ENCODE measurements at regions not wholly inside any gene's neighbourhood (a gene's known extent, or its start where the extent isn't known, plus 50 kb on each side); places are given as distances from the start of the nearest gene placed in this dataset.
"Not testable (repeated sequence)": the region's sequence is repeated elsewhere in the genome, so short reads cannot be mapped to it uniquely, and the experiment has no call there.

DNA sequence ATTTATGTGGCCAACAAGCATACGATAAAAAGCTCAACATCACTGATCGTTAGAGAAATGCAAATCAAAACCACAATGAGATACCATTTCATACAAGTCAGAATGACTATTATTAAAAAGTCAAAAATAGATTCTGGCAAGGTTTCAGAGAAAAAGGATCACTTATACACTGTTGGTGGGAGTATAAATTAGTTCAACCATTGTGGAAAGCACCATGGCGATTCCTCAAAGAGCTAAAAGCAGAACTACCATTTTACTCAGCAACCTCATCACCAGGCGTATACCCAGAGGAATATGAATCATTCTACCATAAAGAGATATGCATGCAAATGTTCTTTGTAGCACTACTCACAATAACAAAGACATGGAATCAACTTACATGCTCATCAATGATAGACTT lies 478.7 kb upstream of the GALNTL6 start:
- ATAC-seq, result no peak

DNA sequence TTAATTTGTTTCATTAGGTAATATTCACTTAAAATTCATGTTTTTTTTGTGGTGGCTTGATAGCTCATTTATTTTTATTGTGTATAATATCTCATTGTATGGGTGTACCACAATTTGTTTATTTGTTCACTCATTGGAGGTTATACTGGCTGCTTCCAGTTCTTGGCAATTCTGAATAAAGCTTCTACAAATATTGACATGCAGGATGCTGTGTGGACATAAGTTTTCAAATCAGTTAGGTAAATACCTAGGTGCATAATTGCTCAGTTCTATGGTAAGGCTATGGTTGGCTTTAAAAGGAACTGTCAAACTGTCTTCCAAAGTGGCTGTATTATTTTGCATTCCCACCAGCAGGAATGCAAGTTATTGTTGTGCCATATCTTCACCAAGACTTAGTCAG lies 504.5 kb upstream of the GALNTL6 start:
- no peak for ATAC-seq

DNA sequence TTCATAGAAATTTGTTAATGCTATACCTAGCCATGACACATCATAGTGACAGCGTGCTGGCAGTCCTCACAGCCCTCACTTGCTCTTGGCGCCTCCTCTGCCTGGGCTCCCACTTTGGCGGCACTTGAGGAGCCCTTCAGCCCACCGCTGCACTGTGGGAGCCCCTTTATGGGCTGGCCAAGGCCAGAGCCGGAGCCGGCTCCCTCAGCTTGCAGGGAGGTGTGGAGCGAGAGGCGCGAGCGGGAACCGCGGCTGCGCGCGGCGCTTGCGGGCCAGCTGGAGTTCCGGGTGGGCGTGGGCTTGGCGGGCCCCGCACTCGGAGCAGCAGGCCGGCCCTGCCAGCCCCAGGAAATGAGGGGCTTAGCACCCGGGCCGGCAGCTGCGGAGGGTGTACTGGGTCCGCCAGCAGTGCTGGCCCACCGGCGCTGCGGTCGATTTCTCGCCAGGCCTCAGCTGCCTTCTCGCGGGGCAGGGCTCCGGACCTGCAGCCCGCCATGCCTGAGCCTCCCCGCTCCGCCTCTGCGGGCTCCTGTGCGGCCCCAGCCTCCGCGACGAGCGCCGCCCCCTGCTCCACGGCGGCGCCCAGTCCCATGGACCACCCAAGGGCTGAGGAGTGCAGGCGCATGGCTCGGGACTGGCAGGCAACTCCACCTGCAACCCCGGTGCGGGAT lies 515.0 kb upstream of the GALNTL6 start:
- ATAC-seq, result not testable (repeated sequence)

DNA sequence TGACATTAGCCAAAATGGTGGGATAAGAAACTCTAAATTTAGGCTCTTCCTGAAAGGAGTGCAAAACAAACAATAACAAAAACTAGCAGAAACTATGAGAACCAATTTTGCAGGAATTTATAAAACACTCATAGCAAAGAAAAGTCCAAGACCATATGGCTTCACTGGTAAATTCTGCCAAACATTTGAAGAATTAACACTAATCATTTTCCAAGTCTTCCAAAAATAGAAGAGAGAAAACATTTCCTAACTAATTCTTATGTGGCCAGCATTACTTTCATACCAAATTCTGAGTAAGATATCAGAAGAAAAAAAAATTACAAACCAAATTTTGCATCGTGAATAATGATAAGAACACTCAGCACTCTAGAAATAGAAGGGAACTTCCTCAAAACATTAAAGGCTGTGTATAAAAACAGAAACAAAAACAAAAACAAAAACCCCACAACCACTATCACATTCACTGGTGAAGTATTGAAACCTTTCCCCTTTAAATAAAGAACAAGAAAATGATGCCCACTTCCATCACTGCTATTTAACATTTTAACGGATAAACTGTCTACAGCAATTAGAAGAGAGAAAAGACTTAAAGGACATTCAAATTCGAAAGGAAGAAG lies 524.3 kb upstream of the GALNTL6 start:
- ATAC-seq, result no peak

DNA sequence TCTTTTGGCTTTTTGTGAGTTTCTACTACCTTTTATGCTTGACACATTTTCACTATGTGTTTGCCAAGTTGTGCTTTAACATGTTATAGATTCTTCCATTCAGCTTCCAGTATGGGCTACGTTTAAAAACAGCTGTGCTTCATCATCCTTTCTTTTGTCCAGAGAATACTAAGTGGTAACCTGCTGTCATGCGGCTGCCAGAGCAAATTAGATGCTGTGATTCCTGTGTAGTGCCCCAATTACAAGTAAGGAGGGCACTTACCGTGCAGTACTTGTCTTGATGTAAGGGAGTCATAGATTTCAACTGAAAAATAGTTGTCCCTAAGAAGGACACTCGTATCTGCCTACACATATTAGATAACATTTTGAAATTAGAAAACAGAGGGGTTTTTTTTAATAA lies 531.8 kb upstream of the GALNTL6 start:
- no peak for ATAC-seq

DNA sequence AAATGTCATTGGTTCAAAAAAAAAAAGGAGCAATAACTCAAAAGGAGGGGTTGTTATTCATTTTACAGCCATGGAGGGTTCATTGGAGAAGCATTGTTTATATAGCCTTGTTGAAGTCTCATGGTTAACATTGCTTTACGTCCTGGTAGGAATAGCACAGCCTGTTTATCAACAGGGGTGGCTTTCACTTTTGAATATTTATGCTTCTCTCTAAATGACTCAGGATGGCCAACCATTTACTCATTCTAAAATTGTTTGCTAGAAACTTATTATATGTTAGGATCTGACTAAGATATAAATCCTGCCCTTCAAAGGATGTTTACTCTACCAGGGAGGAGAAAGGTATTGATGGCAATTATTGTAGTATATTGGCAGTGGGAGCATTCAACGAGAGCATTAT lies 534.1 kb upstream of the GALNTL6 start:
- no peak for ATAC-seq

DNA sequence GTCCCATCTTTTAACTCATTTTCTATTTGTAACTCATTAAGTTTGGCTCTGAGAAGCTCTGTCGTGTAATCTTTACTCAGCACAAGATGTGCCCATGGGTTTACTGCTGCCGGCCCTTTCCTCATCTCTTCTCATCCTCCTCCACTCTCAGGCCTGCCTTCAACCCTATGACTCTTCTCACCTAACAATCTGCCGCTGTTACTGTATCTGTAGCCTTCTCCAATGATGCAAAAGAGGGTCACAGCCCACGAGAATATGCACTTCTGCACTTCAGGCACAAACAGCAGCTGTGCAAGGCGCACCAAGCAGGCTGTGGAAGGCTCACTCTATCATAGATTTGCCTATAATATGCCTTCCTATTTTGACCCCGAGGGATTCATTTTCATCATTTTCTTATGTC lies 546.5 kb upstream of the GALNTL6 start:
- no peak for ATAC-seq

DNA sequence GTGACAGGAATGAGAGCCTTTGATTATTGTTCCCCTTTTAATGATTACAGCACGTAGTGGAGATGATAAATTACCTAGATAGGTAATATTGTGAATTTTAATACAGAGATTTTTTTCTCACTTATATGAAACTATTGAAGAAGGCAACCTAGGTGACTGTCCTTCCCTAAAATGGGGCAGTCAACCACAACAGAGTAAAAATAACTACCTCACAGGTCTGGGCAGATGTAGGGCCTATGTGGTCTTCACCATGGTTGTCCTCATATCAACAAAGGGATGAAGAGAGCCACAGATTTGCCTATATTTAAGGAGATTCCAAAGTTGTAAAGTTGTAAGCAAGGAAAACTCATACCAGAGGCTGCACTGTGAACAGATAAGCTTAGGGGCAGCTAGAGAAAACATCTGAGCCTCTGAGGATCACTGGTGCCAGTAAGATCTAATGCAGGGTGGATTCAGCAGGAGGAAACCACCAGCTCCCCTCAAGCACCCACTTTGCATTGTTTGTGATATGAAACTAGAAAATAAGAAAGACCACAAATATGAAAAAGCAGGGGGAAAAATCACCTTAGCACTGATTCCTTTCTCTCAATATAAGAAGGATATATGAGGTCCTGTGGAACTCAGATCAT lies 547.9 kb upstream of the GALNTL6 start:
- ATAC-seq, result no peak

DNA sequence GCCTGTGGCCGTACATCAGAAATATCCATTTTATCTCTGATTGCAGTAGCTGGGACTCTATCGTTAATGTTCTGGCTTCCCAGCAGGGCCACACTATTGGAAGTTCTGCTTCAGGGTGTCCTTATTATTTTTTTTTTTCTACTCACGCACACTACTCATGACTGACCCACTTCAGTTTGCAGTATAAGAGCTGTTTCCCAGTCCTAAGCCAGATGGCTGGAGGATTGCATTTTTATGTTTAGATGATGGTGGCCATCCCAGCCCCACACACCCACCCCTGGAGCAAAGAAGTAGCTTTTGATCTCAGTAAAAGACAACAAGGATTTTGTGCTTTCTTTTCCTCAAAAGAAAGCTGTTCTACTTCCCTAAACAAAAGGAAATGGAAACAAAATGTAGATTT lies 557.0 kb upstream of the GALNTL6 start:
- no peak for ATAC-seq

DNA sequence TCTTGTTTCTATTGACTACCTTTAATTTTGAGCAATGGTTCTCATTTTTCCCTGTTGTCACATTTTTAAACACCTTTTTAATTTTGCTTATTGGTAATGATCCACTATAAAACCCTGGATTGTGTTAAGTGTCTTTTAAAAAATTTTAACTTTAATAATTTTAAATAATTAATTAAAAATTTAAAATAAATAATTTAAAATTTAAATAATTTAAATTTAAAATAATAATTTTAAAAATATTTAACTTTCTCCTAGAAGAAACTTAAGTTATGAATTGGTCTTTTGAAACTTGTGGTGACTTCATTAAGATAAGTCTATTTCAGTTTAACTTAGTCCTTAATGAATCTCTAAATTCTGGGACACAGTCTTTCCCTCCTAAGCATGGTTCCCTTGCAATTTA lies 566.3 kb upstream of the GALNTL6 start:
- ATAC-seq, result no peak

DNA sequence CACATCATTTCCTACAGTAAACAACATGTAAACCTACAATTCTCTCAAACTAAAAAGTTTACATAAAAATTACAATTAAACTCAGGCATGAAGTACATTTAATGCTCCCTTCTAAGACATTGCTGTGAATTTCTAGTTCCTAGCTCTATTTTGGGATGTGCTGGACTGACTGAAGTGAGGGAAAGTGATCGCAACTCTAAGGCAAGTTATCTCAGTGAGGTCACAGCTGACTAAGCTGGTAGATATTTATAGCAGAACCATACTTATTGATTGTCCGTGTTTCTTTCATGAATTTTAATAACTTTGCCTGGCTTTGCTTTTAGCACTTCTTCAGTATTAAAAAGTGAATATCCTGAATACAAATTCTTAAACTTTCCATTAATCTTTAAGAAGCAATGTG lies 570.4 kb upstream of the GALNTL6 start:
- no peak for ATAC-seq

DNA sequence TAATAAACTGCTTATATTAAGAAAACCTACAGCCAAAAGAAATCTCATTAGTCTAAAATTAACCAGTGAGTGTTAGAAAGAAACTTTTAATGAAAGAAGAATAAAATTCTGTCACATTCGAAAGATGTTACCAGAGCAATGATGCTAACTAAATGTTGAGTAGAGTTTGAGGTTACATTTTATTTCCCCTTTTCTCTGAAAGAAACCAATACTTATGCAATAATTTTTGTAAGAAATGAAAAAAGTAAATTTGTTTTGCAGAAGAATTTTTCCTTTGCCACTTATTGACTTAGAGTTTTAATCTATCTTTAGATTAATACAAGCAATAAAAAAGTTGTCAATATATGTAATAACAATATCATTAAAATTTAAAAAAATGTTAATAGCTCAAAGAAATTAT lies 574.0 kb upstream of the GALNTL6 start:
- no peak for ATAC-seq

DNA sequence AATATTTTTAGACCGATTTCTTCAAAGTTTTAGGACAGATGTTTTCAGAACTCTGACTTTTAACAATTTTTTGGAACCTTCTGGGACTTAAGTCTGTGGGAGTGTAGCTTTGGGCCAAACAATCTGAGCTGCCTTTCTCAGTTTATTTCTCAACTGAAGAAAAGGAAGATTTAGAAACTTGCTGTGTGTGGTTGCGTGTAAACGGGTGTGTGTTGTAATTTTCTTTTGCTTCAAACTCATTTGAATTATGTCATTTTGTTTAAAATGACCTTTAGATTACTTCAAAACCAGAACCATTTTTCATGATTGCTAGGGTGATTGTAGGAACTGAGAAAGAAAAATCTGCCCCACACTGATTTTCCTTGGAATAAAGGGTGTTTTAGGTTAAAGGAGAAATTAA lies 577.7 kb upstream of the GALNTL6 start:
- ATAC-seq, result no peak

DNA sequence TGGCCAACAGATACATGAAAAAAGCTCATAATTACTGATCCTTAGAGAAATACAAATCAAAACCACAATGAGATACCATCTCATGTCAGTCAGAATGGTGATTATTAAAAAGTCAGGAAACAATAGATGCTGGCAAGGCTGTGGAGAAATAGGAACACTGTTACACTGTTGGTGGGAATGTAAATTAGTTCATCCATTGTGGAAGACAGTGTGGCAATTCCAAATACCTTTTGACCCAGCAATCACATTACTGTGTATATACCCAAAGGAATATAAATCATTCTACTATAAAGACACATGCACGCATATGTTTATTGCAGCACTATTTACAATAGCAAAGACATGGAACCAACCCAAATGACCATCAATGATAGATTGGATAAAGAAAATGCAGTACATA lies 583.9 kb upstream of the GALNTL6 start:
- not testable (repeated sequence) for ATAC-seq

DNA sequence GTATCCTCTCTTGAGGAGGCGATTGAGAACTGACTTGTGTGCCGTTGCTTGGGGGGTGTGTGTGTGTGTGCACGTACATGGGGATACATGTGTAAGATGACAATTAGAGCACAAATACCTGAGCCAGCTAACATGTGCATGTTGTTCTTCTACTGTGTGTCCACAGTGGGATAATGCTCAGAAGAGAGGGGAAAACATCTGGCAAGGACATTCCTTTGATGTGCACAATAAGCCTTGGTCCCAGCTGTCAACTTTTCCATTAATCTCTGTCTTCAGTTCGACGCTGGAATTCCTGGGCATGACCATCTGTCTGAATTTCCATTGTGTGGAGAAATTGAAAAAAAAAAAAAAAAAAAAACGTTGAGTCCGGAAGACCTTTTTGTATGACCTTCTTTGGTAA lies 592.0 kb upstream of the GALNTL6 start:
- no peak for ATAC-seq

DNA sequence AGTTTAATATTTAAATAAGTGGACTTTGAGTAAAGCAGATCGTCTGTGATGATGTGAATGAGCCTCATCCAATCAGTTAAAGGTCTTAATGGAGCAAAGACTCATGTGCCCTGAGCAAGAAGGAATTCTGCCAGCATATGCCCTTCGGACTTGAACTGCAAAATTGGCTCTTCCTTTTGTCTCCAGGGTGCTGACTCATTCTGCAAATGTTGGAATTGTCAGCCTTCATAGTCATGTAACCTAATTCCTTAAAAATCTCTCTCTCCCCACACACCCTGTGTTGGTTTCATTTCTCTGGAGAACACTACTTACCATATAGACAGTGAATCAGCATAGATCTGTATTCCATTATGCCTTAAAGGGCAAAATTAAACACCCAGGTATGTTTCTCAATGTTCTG lies 609.8 kb upstream of the GALNTL6 start:
- ATAC-seq, result no peak

DNA sequence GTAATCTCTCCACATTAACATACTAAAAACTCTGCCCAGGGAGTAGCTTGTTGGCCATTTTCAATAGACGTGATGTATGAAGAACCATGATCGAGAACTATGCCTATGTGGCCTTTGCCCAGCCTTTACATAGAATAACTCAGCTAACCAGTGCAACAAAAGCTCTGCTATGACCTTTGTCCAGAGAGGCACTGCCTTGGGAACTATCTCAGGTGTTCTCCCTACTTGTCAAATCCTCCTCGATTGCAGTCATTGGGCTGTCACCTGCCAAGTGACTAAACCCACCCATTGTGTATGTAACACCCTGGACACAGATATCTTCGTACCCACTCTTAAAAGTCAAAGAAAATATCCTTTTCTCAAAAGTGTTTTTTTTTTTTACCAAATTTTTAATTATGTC lies 610.3 kb upstream of the GALNTL6 start:
- ATAC-seq, result no peak

DNA sequence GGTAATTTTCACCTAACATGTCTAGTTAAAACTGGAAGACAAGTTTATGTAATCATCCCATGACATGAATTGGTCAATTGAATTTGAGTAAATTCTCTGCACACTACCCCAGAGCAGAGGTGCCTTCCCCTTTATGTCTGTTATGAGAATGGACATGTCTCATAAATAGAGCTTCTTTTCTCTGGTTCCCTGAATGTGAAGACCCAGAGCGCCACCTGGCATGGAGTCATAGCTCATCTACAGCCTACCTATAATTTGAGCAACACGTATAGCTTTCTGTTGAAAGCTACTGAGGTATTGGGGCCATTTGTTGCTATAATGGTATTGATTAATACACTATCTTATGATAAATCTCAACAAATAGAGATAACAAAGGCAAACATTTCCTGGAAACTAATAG lies 626.5 kb upstream of the GALNTL6 start:
- ATAC-seq, result no peak

DNA sequence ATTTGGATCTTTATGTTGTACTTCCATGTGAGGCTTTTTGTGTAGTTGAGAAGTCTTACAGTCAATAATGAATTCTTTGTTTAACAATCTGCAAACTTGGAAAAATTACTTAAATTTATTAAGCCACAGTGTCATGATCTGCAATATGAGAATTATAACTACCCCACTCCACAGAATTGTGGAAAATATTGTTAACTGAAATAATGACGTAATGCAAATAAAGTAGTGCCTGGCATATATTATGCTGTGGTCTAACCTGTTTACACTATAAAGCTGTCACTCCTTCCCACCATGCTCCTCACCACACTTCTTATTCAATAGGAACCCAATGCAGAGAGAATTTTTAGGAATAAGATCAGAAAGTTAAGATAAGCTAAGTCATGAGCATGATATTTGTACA lies 632.1 kb upstream of the GALNTL6 start:
- ATAC-seq, result no peak

DNA sequence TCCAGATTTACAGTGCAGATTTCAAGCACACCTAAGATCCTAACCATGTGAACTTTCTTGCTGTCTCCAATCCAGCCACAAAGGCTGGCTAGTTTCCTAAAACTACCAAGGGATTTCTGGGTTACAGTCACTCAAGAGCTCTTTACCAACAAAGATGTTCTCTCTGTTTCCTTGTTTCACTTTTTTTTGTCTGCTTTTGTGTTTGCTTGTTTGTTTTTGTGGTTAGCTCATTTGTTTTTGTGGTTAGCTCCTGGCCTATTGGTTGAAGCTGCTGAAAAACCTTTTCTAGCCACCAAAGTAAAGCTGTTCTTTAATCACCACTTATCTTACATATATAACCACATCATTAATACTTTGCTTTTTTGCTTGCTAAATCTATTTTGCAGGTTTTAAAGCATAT lies 642.5 kb upstream of the GALNTL6 start:
- ATAC-seq, result no peak

DNA sequence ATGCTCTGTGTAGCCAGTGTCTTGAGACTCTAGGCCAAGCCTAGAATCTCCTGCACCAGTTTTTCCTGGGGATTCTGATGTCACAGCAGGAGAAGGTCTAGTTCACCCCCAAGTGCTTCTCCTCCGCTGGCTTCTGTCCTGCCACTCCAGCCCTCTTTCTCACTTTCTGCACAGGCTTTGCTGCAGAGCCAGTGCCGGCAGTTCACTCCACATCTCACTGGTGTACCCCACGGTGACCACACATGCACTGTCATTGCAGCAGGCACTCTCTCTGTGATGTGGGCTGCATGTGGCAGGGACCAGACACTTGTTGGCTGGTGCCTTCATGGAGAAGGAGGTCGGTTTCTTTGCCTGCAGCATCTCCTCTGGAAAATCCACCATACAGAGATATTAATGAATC lies 643.8 kb upstream of the GALNTL6 start:
- no peak for ATAC-seq

DNA sequence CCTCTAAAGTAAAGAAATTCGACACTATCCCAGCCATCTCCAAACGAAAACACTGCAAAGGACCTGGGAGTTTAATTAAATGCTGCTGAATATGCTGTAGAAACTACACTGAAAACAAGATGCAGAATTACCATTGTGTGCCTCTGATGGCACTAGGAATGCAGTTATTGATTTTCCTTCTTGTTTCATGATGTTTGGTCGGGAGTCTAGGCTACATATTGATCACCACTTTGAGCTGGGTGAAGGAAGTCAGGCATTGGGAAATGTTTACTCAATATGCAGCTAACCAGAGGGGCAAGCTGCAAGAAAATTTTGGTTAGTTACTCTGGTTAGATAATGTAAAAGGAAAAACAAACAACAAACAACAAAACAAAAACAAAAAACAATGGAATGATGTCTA lies 650.7 kb upstream of the GALNTL6 start:
- ATAC-seq, result no peak

DNA sequence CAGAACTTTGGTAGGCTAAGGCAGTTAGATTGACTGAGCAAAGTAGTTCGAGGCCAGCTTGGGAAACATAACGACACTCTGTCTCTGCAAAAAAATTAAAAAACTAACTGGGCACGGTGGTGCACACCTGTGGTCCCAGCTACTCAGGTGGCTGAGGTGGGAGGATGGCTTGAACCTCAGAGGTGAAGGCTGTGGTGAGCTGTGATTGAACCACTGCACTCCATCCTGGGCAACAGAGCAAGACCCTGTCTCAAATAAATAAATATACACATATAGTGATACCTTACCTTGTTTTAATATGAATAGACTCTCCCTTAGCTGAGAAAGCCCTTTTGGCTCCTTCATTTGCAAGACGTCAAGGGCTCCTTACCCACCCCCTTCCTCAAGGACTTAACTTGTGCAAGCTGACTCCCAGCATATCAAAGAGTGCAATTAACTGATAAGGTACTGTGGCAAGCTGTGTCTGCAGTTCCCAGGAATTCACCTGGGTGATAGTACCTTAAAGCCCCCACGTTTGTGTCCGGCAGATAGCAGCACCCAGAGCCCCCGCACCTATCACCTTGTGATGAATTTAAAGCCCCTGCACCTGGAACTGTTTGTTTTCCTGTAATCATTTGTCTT lies 655.6 kb upstream of the GALNTL6 start:
- ATAC-seq, result no peak

DNA sequence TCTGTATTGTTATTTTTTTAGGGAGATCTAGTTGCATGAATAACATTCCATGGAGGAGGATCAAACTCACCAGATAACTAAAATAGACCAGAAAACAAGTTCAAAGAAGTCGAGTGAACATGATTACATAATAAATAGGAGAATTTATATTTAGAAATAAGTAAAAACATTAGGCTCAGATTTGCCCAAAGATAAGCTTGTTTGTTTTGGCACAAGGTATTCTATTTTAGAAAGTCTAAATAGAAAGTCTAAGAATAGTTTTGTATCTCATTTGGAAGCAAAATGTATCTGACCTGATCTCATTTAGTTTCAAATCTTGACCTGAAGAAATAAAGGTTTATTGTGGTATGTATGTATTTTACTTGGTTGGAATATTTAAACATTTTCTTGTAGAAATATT lies 670.6 kb upstream of the GALNTL6 start:
- no peak for ATAC-seq

All from activated CD4-positive, CD25-positive, alpha-beta regulatory T cell treated with anti-CD3 and anti-CD28 coated beads, Interleukin-2, amount 50 U/mL, for 24 hours (primary cell).